ENCODE measurements at regions not wholly inside any gene's neighbourhood (a gene's known extent, or its start where the extent isn't known, plus 50 kb on each side); places are given as distances from the start of the nearest gene placed in this dataset.

DNA sequence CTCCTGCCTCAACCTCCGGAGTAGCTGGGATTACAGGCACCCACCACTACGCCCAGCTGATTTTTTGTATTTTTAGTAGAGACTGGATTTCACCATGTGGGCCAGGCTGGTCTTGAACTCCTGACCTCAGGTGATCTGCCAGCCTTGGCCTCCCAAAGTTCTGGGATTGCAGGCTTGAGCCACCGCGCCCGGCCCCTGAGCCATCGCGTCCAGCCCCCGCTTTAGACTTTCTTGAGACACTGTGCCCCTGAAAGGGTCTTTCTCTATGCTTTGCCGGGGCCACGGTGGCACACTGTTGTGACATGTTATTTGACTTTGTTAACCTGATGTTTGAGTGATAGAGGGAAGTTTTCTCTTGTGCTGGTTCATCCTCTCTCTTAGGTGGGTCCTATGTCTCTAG lies 186.4 kb downstream of the BTG1 start:
- peaks cover 0 to 31% (median 6%) of the 10 kb centered on the region in 3 donors for H3K36me3 Mint-ChIP-seq
- H3K27ac Mint-ChIP-seq = no peak overlapping the region
- H3K27me3 ChIP-seq (ENCODE audit: insufficient read depth, low read length, poor library complexity, severe bottlenecking) = no peaks in the 10 kb centered on the region
- CTCF ChIA-PET = no interaction called here
- no peak overlapping the region for H3K4me3 ChIP-seq (ENCODE audit: low read length)
- H3K9me3 Mint-ChIP-seq = peaks cover 0 to 8% (median 4%) of the 10 kb centered on the region in 5 donors
- H3K27me3 Mint-ChIP-seq = no peaks in the 10 kb centered on the region
- no peaks in the 10 kb centered on the region for H3K36me3 ChIP-seq (ENCODE audit: insufficient read depth, low read length)
- H3K4me3 Mint-ChIP-seq = no peak overlapping the region
- no peak overlapping the region for H3K27ac ChIP-seq (ENCODE audit: low read depth, low read length)
- no peaks in the 10 kb centered on the region for H3K9me3 ChIP-seq (ENCODE audit: low read length)
- no peak for DNase-seq
- no peaks in the 10 kb centered on the region for H3K4me1 Mint-ChIP-seq
- POLR2A ChIA-PET = no interaction called here
- no peaks in the 10 kb centered on the region for H3K4me1 ChIP-seq (ENCODE audit: insufficient read depth, low read length)

DNA sequence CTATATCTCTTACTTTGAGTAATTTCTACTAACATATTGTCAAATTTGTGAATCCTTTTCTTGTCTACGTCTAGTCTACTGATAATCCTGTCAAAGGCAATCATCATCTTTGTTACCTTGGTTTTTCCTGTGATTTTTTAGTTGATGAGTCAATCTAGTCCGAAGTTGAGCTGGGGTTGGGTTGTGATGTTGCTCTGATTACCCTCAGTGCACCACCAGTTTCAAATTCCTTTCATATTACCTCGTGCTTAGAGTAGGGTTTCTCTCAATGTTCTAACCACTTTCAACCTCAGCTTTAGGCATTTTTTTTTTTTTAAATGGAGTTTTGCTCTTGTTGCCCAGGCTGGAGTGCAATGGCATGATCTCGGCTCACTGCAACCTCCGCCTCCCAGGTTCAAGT lies 186.8 kb downstream of the BTG1 start:
- no peaks in the 10 kb centered on the region for H3K9me3 ChIP-seq (ENCODE audit: low read length)
- H3K27me3 ChIP-seq (ENCODE audit: insufficient read depth, low read length, poor library complexity, severe bottlenecking) = no peaks in the 10 kb centered on the region
- DNase-seq = no peak
- H3K36me3 Mint-ChIP-seq = peaks cover 0 to 31% (median 6%) of the 10 kb centered on the region in 3 donors
- H3K4me1 ChIP-seq (ENCODE audit: insufficient read depth, low read length) = no peaks in the 10 kb centered on the region
- POLR2A ChIA-PET = no interaction called here
- peak overlapping the region in 1 of 8 donors; percentile 36 for H3K27ac Mint-ChIP-seq
- CTCF ChIA-PET = no interaction called here
- H3K27ac ChIP-seq (ENCODE audit: low read depth, low read length) = no peak overlapping the region
- H3K4me1 Mint-ChIP-seq = no peaks in the 10 kb centered on the region
- H3K9me3 Mint-ChIP-seq = peaks cover 0 to 8% (median 4%) of the 10 kb centered on the region in 5 donors
- no peak overlapping the region for H3K4me3 Mint-ChIP-seq
- no peaks in the 10 kb centered on the region for H3K36me3 ChIP-seq (ENCODE audit: insufficient read depth, low read length)
- H3K4me3 ChIP-seq (ENCODE audit: low read length) = no peak overlapping the region
- no peaks in the 10 kb centered on the region for H3K27me3 Mint-ChIP-seq

DNA sequence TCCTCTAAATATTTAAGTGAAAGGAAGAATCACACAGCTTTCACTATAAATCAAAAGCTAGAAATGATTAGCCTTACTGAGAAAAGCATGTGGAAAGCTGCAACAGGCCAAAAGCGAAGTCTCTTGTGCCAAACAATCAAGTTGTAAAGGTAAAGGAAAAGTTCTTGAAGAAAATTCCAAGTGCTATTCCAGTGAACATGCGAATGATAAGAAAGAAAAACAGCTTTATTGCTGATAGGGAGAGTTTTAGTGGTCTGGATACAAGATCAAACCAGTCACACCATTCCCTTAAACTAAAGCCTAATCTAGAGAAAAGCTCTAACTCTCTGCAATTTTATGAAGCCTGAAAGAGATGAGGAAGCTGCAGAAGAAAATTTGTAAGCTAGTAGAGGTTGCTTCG lies 190.9 kb downstream of the BTG1 start:
- no peaks in the 10 kb centered on the region for H3K9me3 ChIP-seq (ENCODE audit: low read length)
- Mint-ChIP-seq H3K9me3 (peaks cover 0 to 8% (median 4%) of the 10 kb centered on the region in 5 donors), H3K27ac (peak overlapping the region in 2 of 8 donors; percentile 54 to 56), H3K36me3 (peaks cover 0 to 20% (median 6%) of the 10 kb centered on the region in 3 donors), H3K4me3 (no peak overlapping the region), H3K4me1 (peaks cover 0 to 3% (median under 1%) of the 10 kb centered on the region in 3 donors), H3K27me3 (no peaks in the 10 kb centered on the region)
- ChIA-PET CTCF (interaction anchor here (0.7 kb wide), 1 partner anchor 21 kb away, joined by 3 read pairs; no protein-coding TSS in a partner anchor), POLR2A (no interaction called here)
- DNase-seq = no peak
- H3K4me1 ChIP-seq (ENCODE audit: insufficient read depth, low read length) = no peaks in the 10 kb centered on the region
- no peaks in the 10 kb centered on the region for H3K27me3 ChIP-seq (ENCODE audit: insufficient read depth, low read length, poor library complexity, severe bottlenecking)
- H3K27ac ChIP-seq (ENCODE audit: low read depth, low read length) = no peak overlapping the region
- H3K36me3 ChIP-seq (ENCODE audit: insufficient read depth, low read length) = no peaks in the 10 kb centered on the region
- no peak overlapping the region for H3K4me3 ChIP-seq (ENCODE audit: low read length)

DNA sequence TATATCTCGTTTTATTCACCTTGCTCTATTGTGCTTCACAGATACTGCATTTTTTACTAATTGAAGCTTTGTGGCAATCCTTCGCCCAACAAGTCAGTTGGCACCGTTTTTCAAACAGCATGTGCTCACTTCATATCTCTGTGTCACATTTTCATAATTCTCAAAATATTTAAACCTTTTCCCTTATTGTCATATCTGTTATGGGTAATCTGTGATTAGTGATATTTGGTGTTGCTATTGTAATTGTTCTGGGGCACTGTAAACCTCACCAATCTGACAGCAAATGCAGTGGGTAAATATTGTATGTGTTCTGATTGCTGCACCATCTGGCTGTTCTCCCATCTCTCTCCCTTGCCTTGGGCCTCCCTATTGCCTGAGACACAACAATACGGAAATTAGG lies 191.3 kb downstream of the BTG1 start:
- Histone ChIP-seq H3K27ac (ENCODE audit: low read depth, low read length) (no peak overlapping the region), H3K27me3 (ENCODE audit: insufficient read depth, low read length, poor library complexity, severe bottlenecking) (no peaks in the 10 kb centered on the region), H3K4me1 (ENCODE audit: insufficient read depth, low read length) (no peaks in the 10 kb centered on the region), H3K4me3 (ENCODE audit: low read length) (no peak overlapping the region), H3K9me3 (ENCODE audit: low read length) (no peaks in the 10 kb centered on the region), H3K36me3 (ENCODE audit: insufficient read depth, low read length) (no peaks in the 10 kb centered on the region)
- Mint-ChIP-seq H3K36me3 (peaks cover 0 to 20% (median 6%) of the 10 kb centered on the region in 3 donors), H3K27ac (peak overlapping the region in 2 of 8 donors; percentile 54 to 56), H3K4me1 (peaks cover 1 to 5% (median 3%) of the 10 kb centered on the region in 3 donors), H3K9me3 (peaks cover 0 to 8% (median 4%) of the 10 kb centered on the region in 5 donors), H3K27me3 (no peaks in the 10 kb centered on the region), H3K4me3 (no peak overlapping the region)
- CTCF ChIA-PET = interaction anchor here (0.7 kb wide), 1 partner anchor 21 kb away, joined by 3 read pairs; no protein-coding TSS in a partner anchor
- DNase-seq = no peak
- POLR2A ChIA-PET = no interaction called here

DNA sequence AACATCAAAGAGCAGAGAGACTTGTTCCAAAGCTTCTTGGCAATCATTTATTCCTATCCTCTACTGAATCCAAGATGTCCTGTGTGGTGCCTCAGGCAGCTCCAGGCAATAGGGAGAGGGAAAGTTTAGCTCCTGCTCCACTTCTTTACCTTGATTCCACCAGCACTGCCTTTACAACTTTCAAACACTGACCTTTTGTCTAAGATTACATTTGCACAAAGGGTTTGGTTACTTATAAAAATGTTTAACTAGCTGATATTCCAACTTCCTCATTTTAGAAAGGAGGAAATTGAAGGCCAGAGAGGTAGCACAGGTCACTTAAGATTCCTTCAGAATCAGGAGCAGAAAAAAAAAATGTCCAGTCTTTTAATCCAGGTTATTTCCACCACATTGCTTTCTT lies 192.7 kb downstream of the BTG1 start:
- DNase-seq = no peak
- Mint-ChIP-seq H3K27me3 (no peaks in the 10 kb centered on the region), H3K4me1 (peaks cover 9 to 17% (median 10%) of the 10 kb centered on the region in 3 donors), H3K9me3 (peaks cover 0 to 8% (median 4%) of the 10 kb centered on the region in 5 donors), H3K4me3 (no peak overlapping the region), H3K27ac (no peak overlapping the region), H3K36me3 (peaks cover 0 to 20% (median 6%) of the 10 kb centered on the region in 3 donors)
- Histone ChIP-seq H3K36me3 (ENCODE audit: insufficient read depth, low read length) (no peaks in the 10 kb centered on the region), H3K4me1 (ENCODE audit: insufficient read depth, low read length) (peaks cover 10% of the 10 kb centered on the region), H3K27me3 (ENCODE audit: insufficient read depth, low read length, poor library complexity, severe bottlenecking) (no peaks in the 10 kb centered on the region), H3K4me3 (ENCODE audit: low read length) (no peak overlapping the region), H3K27ac (ENCODE audit: low read depth, low read length) (no peak overlapping the region), H3K9me3 (ENCODE audit: low read length) (no peaks in the 10 kb centered on the region)
- POLR2A ChIA-PET = no interaction called here
- CTCF ChIA-PET = no interaction called here

DNA sequence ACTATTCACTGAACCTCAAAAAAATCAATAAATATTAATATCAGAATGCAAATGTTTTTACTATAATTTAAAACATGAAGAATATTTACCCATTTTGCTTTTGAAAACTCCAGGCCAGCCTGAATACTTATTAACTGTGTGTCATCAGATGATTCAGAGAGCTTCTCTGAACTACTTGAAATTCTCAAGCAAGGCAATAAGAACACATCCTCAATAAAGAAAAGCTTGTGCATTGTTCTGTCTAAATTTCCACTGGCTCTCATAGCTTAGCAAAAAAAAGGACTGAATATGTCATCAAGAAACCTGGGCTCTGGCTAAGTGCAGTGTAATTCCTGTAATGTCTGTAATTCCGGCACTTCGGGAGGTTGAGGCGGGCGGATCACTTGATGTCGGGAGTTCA lies 194.1 kb downstream of the BTG1 start:
- H3K27ac Mint-ChIP-seq = no peak overlapping the region
- no peaks in the 10 kb centered on the region for H3K36me3 ChIP-seq (ENCODE audit: insufficient read depth, low read length)
- H3K27ac ChIP-seq (ENCODE audit: low read depth, low read length) = no peak overlapping the region
- peaks cover 10% of the 10 kb centered on the region for H3K4me1 ChIP-seq (ENCODE audit: insufficient read depth, low read length)
- no peaks in the 10 kb centered on the region for H3K27me3 Mint-ChIP-seq
- ChIA-PET POLR2A (interaction anchor here (0.5 kb wide), 1 partner anchor 176 kb away, joined by 10 read pairs; no protein-coding TSS in a partner anchor), CTCF (no interaction called here)
- no peak for DNase-seq
- H3K4me3 Mint-ChIP-seq = no peak overlapping the region
- no peaks in the 10 kb centered on the region for H3K27me3 ChIP-seq (ENCODE audit: insufficient read depth, low read length, poor library complexity, severe bottlenecking)
- H3K9me3 ChIP-seq (ENCODE audit: low read length) = no peaks in the 10 kb centered on the region
- peaks cover 0 to 8% (median 0%) of the 10 kb centered on the region in 5 donors for H3K9me3 Mint-ChIP-seq
- no peak overlapping the region for H3K4me3 ChIP-seq (ENCODE audit: low read length)
- peaks cover 0 to 12% (median 3%) of the 10 kb centered on the region in 3 donors for H3K36me3 Mint-ChIP-seq
- H3K4me1 Mint-ChIP-seq = peaks cover 11 to 23% (median 17%) of the 10 kb centered on the region in 3 donors

DNA sequence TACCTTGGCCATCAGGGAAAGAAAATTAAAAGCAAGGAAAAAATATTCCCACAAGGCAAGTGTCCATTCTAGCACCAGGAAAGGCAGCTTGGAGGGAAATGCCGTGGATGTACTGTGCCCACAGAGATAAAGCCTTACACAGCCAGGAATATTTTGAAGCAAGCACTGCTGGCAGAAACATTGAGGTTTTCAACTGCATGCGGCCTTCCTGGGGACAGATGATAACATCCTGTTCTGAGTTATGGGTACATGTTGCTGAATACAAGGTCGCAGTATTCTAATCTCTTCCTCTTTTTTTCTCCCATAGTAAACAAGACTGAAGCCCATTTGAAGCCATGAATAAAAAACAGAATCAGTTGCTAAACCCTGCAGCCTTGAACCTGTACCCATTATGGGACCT lies 197.1 kb downstream of the BTG1 start:
- peaks cover 11 to 23% (median 16%) of the 10 kb centered on the region in 3 donors for H3K4me1 Mint-ChIP-seq
- Histone ChIP-seq H3K4me3 (ENCODE audit: low read length) (no peak overlapping the region), H3K4me1 (ENCODE audit: insufficient read depth, low read length) (peaks cover 10% of the 10 kb centered on the region), H3K36me3 (ENCODE audit: insufficient read depth, low read length) (no peaks in the 10 kb centered on the region), H3K27me3 (ENCODE audit: insufficient read depth, low read length, poor library complexity, severe bottlenecking) (no peaks in the 10 kb centered on the region), H3K9me3 (ENCODE audit: low read length) (no peaks in the 10 kb centered on the region), H3K27ac (ENCODE audit: low read depth, low read length) (no peak overlapping the region)
- POLR2A ChIA-PET = no interaction called here
- H3K36me3 Mint-ChIP-seq = no peaks in the 10 kb centered on the region
- H3K4me3 Mint-ChIP-seq = peak overlapping the region in 1 of 7 donors; percentile 2
- peak overlapping the region in 4 of 8 donors; percentile 8 to 84 (median 60) for H3K27ac Mint-ChIP-seq
- CTCF ChIA-PET = no interaction called here
- no peaks in the 10 kb centered on the region for H3K9me3 Mint-ChIP-seq
- no peak for DNase-seq
- H3K27me3 Mint-ChIP-seq = no peaks in the 10 kb centered on the region

DNA sequence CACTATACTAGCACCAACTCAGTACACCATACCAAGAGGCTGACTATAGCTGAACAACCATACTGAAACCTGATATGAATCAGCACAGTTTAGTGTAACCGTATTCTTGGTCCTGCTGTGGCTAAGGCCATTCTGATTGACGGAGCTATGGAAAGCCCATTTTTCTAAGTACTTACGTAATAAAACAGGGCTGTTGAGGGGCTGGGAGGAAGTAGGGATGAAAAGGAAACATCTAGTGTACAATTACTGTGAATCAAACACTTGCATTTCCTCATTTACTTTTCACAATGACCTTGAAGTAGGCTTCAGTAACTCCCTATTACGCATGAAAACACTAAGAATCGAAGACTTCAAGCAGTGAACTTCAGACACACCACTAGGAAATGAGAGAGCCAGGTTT lies 198.2 kb downstream of the BTG1 start:
- Mint-ChIP-seq H3K27me3 (no peaks in the 10 kb centered on the region), H3K4me1 (peaks cover 11 to 23% (median 14%) of the 10 kb centered on the region in 3 donors), H3K27ac (peak overlapping the region in 1 of 8 donors; percentile 19), H3K4me3 (no peak overlapping the region), H3K36me3 (peaks cover 0 to 8% (median 0%) of the 10 kb centered on the region in 3 donors), H3K9me3 (no peaks in the 10 kb centered on the region)
- Histone ChIP-seq H3K36me3 (ENCODE audit: insufficient read depth, low read length) (no peaks in the 10 kb centered on the region), H3K9me3 (ENCODE audit: low read length) (no peaks in the 10 kb centered on the region), H3K27ac (ENCODE audit: low read depth, low read length) (no peak overlapping the region), H3K27me3 (ENCODE audit: insufficient read depth, low read length, poor library complexity, severe bottlenecking) (no peaks in the 10 kb centered on the region), H3K4me1 (ENCODE audit: insufficient read depth, low read length) (peaks cover 10% of the 10 kb centered on the region), H3K4me3 (ENCODE audit: low read length) (no peak overlapping the region)
- ChIA-PET CTCF (no interaction called here), POLR2A (no interaction called here)
- peak in 1 of 5 donors; percentile 8 for DNase-seq
